Lung (tissue), 11 donors: ENCODE measurements at regions not wholly inside any gene's neighbourhood (a gene's known extent, or its start where the extent isn't known, plus 50 kb on each side); places are given as distances from the start of the nearest gene placed in this dataset.

Source experiments
- ATAC-seq: fragments of 200-7000 bp; cut with Tn5 transposase; one replicate; pipeline ENCODE4 v1.9.1; 2020; ENCODE audit warnings: moderate number of reproducible peaks; ENCODE audit not compliant: insufficient read depth, low FRiP score
- DNase-seq, 3 donors: peaks; one replicate each; pipeline ENCODE4 v3.0.0-alpha.2; 2013 to 2017
- H3K27ac ChIP-seq, 2 donors: one replicate each; pipeline ENCODE4 v1.5.1; 2013; ENCODE audit warnings: mild to moderate bottlenecking in 2 of 2, moderate library complexity in 2 of 2, control low read depth in 1 of 2, inconsistent platforms in 1 of 2, low read depth in 1 of 2, low read length in 1 of 2
- H3K27me3 ChIP-seq, 3 donors: one replicate each; pipeline ENCODE4 v1.5.1; 2013; ENCODE audit warnings: low read length in 2 of 3; ENCODE audit not compliant: control insufficient read depth in 3 of 3, insufficient read depth in 3 of 3
- H3K36me3 ChIP-seq, 4 donors: one replicate each; pipeline ENCODE4 v1.5.1; 2013; ENCODE audit warnings: low read length in 4 of 4, mild to moderate bottlenecking in 1 of 4, moderate library complexity in 1 of 4; ENCODE audit not compliant: control insufficient read depth in 4 of 4, insufficient read depth in 4 of 4
- H3K4me1 ChIP-seq, 5 donors: one replicate each; pipeline ENCODE4 v1.5.1; 2013; ENCODE audit warnings: low read length in 5 of 5, mild to moderate bottlenecking in 2 of 5, moderate library complexity in 1 of 5; ENCODE audit not compliant: control insufficient read depth in 5 of 5, insufficient read depth in 5 of 5
- H3K4me3 ChIP-seq: one replicate; pipeline ENCODE4 v1.5.1; 2013; ENCODE audit warnings: mild to moderate bottlenecking, control low read depth, moderate library complexity
- H3K9ac ChIP-seq, 2 donors: one replicate each; pipeline ENCODE4 v1.5.1; 2013; ENCODE audit warnings: low read length in 2 of 2, control low read depth in 1 of 2; ENCODE audit not compliant: insufficient read depth in 1 of 2
- H3K9me3 ChIP-seq, 4 donors: one replicate each; pipeline ENCODE4 v1.5.1; 2013; ENCODE audit warnings: low read length in 3 of 4, mild to moderate bottlenecking in 1 of 4, moderate library complexity in 1 of 4; ENCODE audit not compliant: control insufficient read depth in 4 of 4, insufficient read depth in 3 of 4
- CTCF ChIP-seq: IDR thresholded peaks from 2 replicates; pipeline ENCODE4 v1.5.1; 2012; ENCODE audit warnings: mild to moderate bottlenecking; ENCODE audit errors: control extremely low read depth, extremely low read depth
- WGBS, 2 donors: extraction: QIAGEN DNeasy Blood & Tissue Kit; methylation state at CpG; one replicate each; pipeline ENCODE4 v1.1.7; 2013; 5-methylcytosine and 5-hydroxymethylcytosine counted together
- donor health status: control.
- donor health status: control.
- donor health status: Bipolar disorder and iron deficiency.
- donor health status: healthy.
- donor health status: DM: yes; HTN: yes; CAD: no.

GRCh38 chr5:33068786-33069185 lies 357.7 kb downstream of the NPR3 start:
- TF ChIP-seq CTCF = no peak
- ATAC-seq (no peak), DNase-seq (no peak)
- Histone ChIP-seq H3K27ac (no peak overlapping the region), H3K4me1 (peaks cover 0 to 1% (median 0%) of the 10 kb centered on the region in 5 donors), H3K4me3 (no peak overlapping the region), H3K36me3 (no peaks in the 10 kb centered on the region), H3K27me3 (no peaks in the 10 kb centered on the region), H3K9ac (no peak overlapping the region), H3K9me3 (no peaks in the 10 kb centered on the region)
- 79% methylated on average over 1 of the region's 1 CpG for WGBS, 2 donors

GRCh38 chr5:33072296-33072695 lies 361.2 kb downstream of the NPR3 start:
- Histone ChIP-seq H3K9ac (no peak overlapping the region), H3K4me3 (no peak overlapping the region), H3K4me1 (peaks cover 0 to 16% (median 0%) of the 10 kb centered on the region in 5 donors), H3K27me3 (no peaks in the 10 kb centered on the region), H3K27ac (no peak overlapping the region), H3K9me3 (no peaks in the 10 kb centered on the region), H3K36me3 (no peaks in the 10 kb centered on the region)
- 87 to 93% methylated on average over 4 of the region's 4 CpGs for WGBS, 2 donors
- DNase-seq = no peak
- ATAC-seq = no peak
- TF ChIP-seq CTCF = no peak

- peaks cover 0 to 16% (median 0%) of the 10 kb centered on the region in 5 donors for H3K4me1 ChIP-seq
- no peak overlapping the region for H3K27ac ChIP-seq
- no peak for TF ChIP-seq CTCF
- WGBS, 2 donors = 89 to 96% methylated on average over 2 of the region's 2 CpGs
- H3K27me3 ChIP-seq = no peaks in the 10 kb centered on the region
- H3K4me3 ChIP-seq = no peak overlapping the region
- H3K9me3 ChIP-seq = no peaks in the 10 kb centered on the region
- H3K36me3 ChIP-seq = no peaks in the 10 kb centered on the region
- H3K9ac ChIP-seq = no peak overlapping the region
- ATAC-seq (no peak), DNase-seq (no peak)
These were observed 361.6 kb downstream of the NPR3 start for GRCh38 chr5:33072726-33073125.

- no peak overlapping the region for H3K27ac ChIP-seq
- no peaks in the 10 kb centered on the region for H3K9me3 ChIP-seq
- 72 to 79% methylated on average over 3 of the region's 3 CpGs for WGBS, 2 donors
- no peaks in the 10 kb centered on the region for H3K27me3 ChIP-seq
- DNase-seq = peak in 2 of 3 donors; percentile 80 to 83
- H3K4me1 ChIP-seq = peaks cover 0 to 16% (median 0%) of the 10 kb centered on the region in 5 donors
- no peaks in the 10 kb centered on the region for H3K36me3 ChIP-seq
- no peak overlapping the region for H3K9ac ChIP-seq
- no peak overlapping the region for H3K4me3 ChIP-seq
- no peak for ATAC-seq
- no peak for TF ChIP-seq CTCF
These were observed 362.8 kb downstream of the NPR3 start for GRCh38 chr5:33073881-33074327.
